Uterus (tissue), 2 donors: ENCODE measurements at regions not wholly inside any gene's neighbourhood (a gene's known extent, or its start where the extent isn't known, plus 50 kb on each side); places are given as distances from the start of the nearest gene placed in this dataset.

Experiments
- POLR2A ChIP-seq, 2 donors: fragments of 450-650 bp; IDR thresholded peaks; one replicate each; pipeline ENCODE4 v1.6.1; 2016; ENCODE audit warnings: antibody characterized with exemption in 2 of 2, mild to moderate bottlenecking in 1 of 2, moderate library complexity in 1 of 2
- TF ChIP-seq, protein P1 (sequence below), 4 experiments: fragments of 200-600 bp in 2 of 4; fragments of 450-650 bp in 2 of 4; sonication (generic) in 2 of 4; IDR thresholded peaks; one replicate each; pipeline ENCODE4 v1.5.1; 2016 to 2019; ENCODE audit warnings: antibody characterized with exemption in 4 of 4, mild to moderate bottlenecking in 2 of 4, moderate library complexity in 1 of 4

- TF ChIP-seq, protein P1, sequence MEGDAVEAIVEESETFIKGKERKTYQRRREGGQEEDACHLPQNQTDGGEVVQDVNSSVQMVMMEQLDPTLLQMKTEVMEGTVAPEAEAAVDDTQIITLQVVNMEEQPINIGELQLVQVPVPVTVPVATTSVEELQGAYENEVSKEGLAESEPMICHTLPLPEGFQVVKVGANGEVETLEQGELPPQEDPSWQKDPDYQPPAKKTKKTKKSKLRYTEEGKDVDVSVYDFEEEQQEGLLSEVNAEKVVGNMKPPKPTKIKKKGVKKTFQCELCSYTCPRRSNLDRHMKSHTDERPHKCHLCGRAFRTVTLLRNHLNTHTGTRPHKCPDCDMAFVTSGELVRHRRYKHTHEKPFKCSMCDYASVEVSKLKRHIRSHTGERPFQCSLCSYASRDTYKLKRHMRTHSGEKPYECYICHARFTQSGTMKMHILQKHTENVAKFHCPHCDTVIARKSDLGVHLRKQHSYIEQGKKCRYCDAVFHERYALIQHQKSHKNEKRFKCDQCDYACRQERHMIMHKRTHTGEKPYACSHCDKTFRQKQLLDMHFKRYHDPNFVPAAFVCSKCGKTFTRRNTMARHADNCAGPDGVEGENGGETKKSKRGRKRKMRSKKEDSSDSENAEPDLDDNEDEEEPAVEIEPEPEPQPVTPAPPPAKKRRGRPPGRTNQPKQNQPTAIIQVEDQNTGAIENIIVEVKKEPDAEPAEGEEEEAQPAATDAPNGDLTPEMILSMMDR (IDR thresholded peaks at IDR 0.05), result no peak
- no peak for TF ChIP-seq POLR2A (IDR thresholded peaks at IDR 0.05)
Measured at GRCh38 chr14:29271669-29272068, 505.1 kb downstream of the FOXG1 start.
